ENCODE measurements at regions not wholly inside any gene's neighbourhood (a gene's known extent, or its start where the extent isn't known, plus 50 kb on each side); places are given as distances from the start of the nearest gene placed in this dataset.

GRCh38 chr19:29268721-29269393 is 55.9 kb upstream of the UQCRFS1 start:
- no peak for TF ChIP-seq CTCF (IDR thresholded peaks at IDR 0.05; ENCODE audit: borderline replicate concordance, insufficient read depth, low read depth, low read length)
- no peak overlapping the region for H3K4me3 ChIP-seq (ENCODE audit: low read depth, low read length)

DNA sequence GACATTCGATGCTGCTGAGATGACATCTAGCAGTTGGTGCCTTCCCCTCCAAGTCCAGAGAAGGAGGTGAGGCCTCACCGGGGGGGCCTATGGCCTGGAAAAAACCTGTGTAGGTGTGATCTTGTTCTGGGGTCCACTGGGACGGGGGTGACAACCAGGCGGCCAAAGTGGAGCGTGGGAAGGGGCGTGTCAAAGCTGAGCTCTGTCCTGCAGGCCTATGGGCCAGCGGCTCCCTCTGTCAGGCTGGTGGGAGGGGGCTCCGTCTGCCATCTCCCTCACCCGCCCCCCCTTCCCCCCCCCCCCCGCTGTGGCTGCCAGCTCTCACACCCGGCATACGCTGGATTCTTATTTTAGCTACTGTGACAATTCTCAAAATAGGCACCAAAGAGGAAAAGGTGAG is 56.7 kb upstream of the UQCRFS1 start:
- no peak for TF ChIP-seq CTCF (IDR thresholded peaks at IDR 0.05; ENCODE audit: borderline replicate concordance, insufficient read depth, low read depth, low read length)
- no peak overlapping the region for H3K4me3 ChIP-seq (ENCODE audit: low read depth, low read length)

DNA sequence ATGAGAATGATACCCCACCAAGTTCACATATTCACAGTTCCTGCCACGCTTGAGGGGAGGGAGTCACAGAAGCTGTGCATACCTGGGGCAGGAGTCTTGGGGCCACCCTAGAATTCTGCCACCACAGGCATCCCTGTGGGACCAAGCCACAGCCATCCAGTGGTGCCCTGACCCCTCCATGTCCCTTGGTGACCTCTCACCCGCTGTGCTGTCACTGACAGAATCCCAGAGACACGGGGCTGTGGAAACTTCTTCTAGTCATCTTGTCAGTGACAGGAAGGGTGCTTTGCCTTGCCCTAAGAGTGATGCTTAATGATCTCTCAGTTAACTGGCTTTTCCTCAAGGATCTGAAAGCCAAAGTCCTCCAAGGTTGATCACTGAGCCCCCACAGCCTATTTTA is 58.4 kb upstream of the UQCRFS1 start:
- H3K4me3 ChIP-seq (ENCODE audit: low read depth, low read length) = no peak overlapping the region
- TF ChIP-seq CTCF (IDR thresholded peaks at IDR 0.05; ENCODE audit: borderline replicate concordance, insufficient read depth, low read depth, low read length) = no peak

GRCh38 chr19:29271911-29272310 is 59.0 kb upstream of the UQCRFS1 start:
- H3K4me3 ChIP-seq (ENCODE audit: low read depth, low read length) = no peak overlapping the region

DNA sequence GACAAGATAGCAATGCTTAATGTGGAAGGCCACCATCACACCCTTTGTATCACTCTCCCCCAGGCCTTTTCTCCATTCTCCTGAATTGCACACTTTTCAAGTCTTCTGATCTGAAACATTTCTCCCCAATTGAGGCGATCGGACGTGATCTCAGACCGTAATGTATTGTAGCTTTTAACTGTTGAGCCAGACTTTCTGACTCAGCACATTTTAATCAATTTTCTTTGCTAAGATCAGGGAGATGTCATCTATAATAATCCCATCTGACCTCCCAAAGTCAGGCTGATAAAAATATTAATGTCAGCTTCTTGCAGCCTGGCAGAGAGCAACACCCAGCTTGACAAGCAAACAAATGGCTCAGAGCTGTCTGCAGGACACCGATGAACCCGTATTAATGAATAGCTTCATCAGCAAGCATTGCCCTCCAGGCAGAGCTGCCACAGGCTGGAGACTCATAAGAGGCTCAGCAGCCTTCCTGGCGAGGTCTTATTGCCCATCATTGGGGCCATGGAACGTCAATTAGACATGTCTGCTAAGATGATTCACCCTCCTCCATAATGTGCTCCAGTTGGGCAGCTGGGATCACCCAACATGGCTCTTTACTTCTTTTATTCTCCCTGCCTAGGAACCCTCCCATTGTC is 60.2 kb upstream of the UQCRFS1 start:
- TF ChIP-seq CTCF (IDR thresholded peaks at IDR 0.05; ENCODE audit: borderline replicate concordance, insufficient read depth, low read depth, low read length) = no peak
- no peak overlapping the region for H3K4me3 ChIP-seq (ENCODE audit: low read depth, low read length)

More at GRCh38 chr19:29271911-29272310, 59.0 kb upstream of the UQCRFS1 start:
- no peak for TF ChIP-seq CTCF (IDR thresholded peaks at IDR 0.05; ENCODE audit: borderline replicate concordance, insufficient read depth, low read depth, low read length)

DNA sequence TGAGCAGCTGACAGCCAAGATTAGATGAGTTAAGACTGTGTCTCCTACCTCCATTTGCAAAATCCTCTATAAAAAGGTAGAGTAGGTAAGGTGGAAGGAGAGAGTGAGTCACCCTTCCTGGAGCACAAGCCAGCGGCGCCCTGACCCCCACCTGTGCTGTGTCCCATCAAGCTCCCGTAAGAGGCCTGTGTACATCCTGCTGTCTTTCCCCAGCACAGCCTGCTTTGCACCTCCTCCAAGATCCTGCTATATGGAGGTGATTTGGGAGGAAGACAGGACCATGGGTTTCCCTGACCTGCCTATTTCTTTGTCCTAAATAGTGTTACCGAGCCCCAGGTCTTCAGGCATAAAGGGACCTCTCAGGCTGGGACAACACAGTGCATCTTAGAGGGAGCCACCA is 62.3 kb upstream of the UQCRFS1 start:
- no peak overlapping the region for H3K4me3 ChIP-seq (ENCODE audit: low read depth, low read length)
- TF ChIP-seq CTCF (IDR thresholded peaks at IDR 0.05; ENCODE audit: borderline replicate concordance, insufficient read depth, low read depth, low read length) = no peak

DNA sequence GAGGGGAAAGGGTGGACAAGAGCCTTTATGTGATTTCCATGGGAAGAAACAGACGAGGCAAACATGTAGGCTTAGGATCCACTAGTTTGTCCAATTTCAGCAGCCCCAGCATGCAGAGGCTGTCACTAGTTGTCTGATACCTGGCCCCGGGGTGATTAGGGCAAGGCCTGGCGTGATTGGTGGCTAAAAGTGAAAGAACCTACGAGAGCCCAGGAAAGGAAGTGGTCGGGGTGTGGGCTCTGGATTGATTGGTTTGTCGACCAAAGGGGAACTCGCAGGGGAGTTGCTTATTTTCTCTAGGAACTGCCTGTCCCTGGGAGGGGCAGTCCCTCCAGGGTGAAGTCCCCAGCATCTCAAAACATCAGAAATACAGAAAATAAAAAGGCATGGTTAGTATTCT is 64.2 kb upstream of the UQCRFS1 start:
- no peak overlapping the region for H3K4me3 ChIP-seq (ENCODE audit: low read depth, low read length)
- no peak for TF ChIP-seq CTCF (IDR thresholded peaks at IDR 0.05; ENCODE audit: borderline replicate concordance, insufficient read depth, low read depth, low read length)
